ENCODE measurements at regions not wholly inside any gene's neighbourhood (a gene's known extent, or its start where the extent isn't known, plus 50 kb on each side); places are given as distances from the start of the nearest gene placed in this dataset.
"Not testable (repeated sequence)": the region's sequence is repeated elsewhere in the genome, so short reads cannot be mapped to it uniquely, and the experiment has no call there.

DNA sequence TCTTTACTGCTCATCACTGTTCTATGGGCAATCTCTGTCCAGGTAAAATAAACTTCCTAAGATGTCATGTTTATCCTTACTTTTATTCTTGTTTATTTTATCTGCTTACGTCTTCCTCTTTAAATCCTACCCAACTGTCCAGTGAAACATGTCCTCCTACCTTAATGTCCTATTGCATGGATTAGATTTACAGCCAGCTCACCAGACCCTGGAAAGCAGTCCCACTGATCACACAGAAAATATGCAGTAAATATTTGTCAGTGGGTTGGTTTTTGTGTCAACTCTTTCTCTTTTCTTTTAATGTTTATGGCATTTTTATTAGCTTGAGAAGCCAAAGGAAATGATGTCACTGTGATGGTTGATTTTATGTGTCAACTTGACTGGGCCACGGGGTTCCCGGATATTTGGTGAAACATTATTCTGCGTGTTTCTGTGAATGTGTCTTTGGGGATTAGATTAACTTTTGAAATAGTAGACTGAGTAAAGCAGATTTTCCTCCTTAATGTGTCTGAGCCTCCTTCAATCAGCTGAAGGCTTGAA lies 258.3 kb downstream of the SRGAP2C start:
- DNase-seq, result no peak

DNA sequence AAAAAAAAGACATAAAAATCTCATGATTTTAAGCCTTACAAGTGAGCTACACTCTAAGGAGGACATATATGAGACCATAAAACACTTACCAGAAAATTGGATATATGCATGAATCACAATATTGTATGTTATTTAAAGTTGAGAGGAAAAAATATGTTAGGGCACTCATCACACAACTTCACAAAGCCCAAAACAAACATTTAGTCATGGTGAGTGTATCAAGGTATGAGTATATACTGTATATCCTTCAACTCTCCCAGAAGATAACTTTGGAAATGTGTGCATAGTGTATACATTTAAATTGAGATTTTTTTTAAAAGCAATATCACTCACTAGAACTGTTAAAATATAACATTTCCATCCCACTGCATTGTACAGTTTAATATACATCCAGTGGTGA lies 259.3 kb downstream of the SRGAP2C start:
- DNase-seq, result no peak

DNA sequence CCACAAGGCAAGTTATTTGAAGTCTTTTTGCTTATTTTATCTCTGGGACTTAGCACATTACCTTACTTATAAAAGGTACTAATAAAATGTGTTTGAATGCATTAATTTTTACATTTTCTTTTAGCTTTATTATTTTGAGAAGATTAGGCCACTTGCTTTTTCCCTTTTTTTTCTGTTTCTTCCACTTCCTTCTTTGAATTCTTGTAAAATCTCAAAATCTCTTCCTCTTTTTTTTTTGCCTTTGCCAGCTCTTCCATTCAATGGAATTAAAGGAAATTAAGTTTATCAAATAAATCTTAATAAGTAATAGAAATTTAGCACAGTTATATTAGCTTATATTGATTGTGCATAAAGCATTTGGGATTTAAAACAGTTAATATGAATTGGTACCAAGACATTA lies 260.9 kb downstream of the SRGAP2C start:
- DNase-seq, result no peak

- DNase-seq, result not testable (repeated sequence)
These were observed 262.6 kb downstream of the SRGAP2C start for GRCh38 chr1:121447280-121447923.

- DNase-seq, result not testable (repeated sequence)
These were observed 263.3 kb downstream of the SRGAP2C start for GRCh38 chr1:121448064-121448463.

DNA sequence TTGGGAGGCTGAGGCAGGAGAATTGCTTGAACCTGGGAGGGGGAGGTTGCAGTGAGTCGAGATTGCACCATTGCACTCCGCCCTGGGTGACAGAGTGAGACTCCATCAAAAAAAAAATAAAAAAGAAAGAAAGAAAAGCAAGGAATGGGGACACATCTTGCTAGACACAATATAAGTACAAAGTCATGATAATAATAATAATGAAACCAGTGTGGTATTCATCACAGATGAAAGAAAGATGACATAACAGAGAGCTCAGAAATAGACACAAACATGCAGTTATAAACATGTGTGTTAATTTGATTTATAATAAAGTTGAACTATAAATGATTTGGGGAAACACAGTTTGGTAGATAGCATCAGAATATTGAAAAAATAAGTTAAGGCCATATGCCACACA lies 264.1 kb downstream of the SRGAP2C start:
- no peak for DNase-seq

- no peak for DNase-seq
These were observed 267.7 kb downstream of the SRGAP2C start for GRCh38 chr1:121452484-121452883.

DNA sequence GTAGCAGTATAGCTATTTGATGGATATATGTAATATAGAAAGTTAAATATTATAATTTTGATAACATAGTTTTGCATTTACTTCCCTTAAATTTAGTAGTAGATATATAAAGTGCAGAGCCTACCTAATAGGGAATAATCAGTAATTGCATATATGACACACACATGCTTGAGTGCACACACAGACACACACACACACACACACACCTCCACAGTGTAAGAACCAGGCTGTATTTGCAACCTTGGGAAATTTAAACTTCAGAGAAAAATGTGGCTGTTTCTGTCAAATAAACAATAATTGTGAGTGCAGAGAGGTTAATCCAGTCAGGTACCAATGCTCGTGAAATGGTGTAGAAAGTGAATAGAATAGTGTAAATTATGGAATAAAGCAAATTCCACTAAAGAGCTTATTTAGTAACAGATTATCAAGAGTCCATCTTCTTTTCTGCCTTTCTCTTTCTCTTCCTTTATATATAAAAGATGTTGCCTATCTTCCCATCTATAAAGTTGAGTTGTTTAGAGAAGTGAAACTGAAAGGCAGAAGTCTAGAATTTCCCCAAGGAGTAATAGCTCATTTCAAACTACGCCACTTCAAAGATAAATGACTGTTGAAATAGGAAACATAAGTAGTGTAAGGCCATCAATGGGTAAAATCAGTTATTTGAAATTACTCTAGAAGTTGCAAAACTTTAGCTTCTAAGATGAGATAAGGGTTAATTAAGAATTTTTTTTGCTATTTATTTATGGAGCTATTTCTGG lies 273.7 kb downstream of the SRGAP2C start:
- DNase-seq, result peak; percentile 19

- no peak for DNase-seq
These were observed 274.5 kb downstream of the SRGAP2C start for GRCh38 chr1:121459235-121459634.

GRCh38 chr1:121469395-121469794 lies 284.6 kb downstream of the SRGAP2C start:
- not testable (repeated sequence) for DNase-seq

DNA sequence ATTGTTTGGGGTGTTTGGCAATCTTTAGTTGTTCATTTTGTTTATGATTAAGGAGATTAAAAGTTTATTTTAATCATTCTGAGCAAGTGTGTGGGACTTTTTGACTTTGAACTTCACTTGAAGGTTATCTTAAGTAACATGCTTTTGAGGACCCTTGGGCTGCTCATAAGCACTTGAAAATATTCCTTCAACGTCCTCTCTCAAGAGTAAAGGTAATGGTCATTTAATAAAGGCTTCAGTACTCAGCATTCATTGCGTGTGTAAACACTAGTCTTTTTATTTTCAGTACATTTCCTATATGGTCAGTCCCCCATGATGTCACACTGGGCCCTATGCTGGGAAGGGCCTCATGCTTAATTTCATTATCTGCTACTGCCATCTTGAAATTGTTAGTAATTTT lies 285.6 kb downstream of the SRGAP2C start:
- not testable (repeated sequence) for DNase-seq

GRCh38 chr1:121471523-121471922 lies 286.7 kb downstream of the SRGAP2C start:
- DNase-seq, result no peak

- no peak for DNase-seq
These were observed 287.2 kb downstream of the SRGAP2C start for GRCh38 chr1:121472017-121472416.

GRCh38 chr1:121483234-121483633 lies 298.5 kb downstream of the SRGAP2C start:
- no peak for DNase-seq

- DNase-seq, result no peak
These were observed 299.2 kb downstream of the SRGAP2C start for GRCh38 chr1:121483961-121484424.

- not testable (repeated sequence) for DNase-seq
These were observed 310.0 kb downstream of the SRGAP2C start for GRCh38 chr1:121494796-121495195.

DNA sequence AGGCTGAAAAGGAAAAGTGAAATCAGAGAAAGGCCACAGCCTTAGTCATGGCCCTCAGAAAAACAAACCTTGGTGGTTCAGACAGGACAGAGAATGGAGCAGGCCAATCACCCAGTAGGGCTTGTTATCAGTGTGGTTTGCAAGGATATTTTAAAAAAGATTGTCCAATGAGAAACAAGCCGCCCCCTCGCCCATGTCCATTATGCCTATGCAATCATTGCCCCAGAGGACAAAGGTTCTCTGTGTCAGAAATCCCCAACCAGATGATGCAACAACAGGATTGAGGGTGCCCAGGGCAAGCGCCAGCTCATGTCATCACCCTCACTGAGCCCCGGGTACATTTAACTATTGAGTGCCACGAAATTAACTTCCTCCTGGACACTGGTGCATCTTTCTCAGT lies 326.7 kb downstream of the SRGAP2C start:
- DNase-seq, result not testable (repeated sequence)

- not testable (repeated sequence) for DNase-seq
These were observed 327.1 kb downstream of the SRGAP2C start for GRCh38 chr1:121511876-121512275.

DNA sequence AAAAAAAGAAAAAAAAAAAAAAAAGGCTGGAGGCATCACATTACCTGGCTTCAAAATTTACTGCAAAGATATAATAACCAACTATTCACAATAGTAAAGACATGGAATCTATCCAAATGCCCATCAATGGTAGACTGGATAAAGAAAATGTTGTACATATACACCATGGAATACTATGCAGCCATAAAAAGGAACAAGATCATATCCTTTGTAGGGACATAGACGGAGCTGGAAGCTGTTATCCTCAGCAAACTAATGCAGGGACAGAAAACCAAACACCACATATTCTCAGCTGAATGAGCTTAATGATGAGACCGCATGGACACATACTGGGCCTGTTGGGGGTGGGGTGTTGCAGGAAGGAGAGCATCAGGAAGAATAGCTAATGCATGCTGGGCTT lies 330.5 kb downstream of the SRGAP2C start:
- no peak for DNase-seq

DNA sequence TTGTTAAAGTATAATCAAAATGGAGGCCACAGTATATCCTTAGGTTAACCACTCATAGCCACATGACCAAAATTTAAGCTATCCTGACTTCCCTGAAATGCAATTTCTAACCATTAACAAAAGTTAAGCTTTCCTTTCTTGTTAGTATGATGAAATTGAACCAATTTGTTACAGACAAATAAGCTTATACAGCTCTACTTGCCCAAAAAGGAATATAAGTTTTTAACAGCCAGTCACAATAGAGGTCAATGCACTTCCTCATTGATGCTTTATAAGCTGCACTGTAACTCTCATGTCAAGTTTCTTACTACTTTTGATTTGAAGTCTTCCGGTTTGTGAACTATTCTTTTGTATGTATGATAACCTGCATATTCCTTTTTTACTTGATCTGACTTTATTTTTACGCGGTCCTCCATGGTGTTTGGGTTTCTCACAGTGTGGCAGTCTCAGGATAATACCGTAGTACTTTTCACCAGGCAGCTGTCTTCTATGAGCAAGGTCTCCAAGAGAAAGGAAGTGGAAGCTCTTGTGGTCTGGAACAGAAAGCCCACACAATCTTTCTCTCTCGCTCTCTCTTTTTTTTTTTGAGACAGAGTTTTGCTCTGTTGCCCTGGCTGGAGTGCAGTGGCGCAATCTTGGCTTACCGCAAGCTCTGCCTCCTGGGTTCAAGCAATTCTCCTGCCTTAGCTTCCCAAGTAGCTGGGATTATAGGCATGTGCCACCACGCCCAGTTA lies 331.6 kb downstream of the SRGAP2C start:
- DNase-seq, result no peak

GRCh38 chr1:121517586-121518230 lies 332.9 kb downstream of the SRGAP2C start:
- no peak for DNase-seq

DNA sequence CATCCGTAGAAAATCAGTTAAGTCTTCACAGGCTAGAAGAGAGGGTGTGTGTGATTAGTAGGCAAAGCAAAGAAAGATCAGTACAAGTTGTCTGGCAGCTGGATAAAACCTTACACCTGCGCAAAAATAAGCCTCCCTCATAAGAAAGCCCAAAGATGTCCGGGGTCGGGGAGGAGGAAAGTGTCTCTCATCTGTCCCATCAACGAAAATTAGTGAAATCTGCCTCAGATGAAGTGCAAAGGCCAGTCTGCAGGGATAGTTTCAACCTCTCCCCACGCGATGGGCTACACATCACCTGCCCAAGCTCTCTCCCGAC lies 333.9 kb downstream of the SRGAP2C start:
- DNase-seq, result no peak

Data from midbrain (tissue), 1 donor.